Thyroid gland (tissue), 4 donors: ENCODE measurements at regions not wholly inside any gene's neighbourhood (a gene's known extent, or its start where the extent isn't known, plus 50 kb on each side); places are given as distances from the start of the nearest gene placed in this dataset.

Experiments
- POLR2A ChIP-seq, 2 donors: fragments of 450-650 bp; IDR thresholded peaks; one replicate each; pipeline ENCODE4 v1.6.1; 2017; ENCODE audit warnings: antibody characterized with exemption in 2 of 2, mild to moderate bottlenecking in 2 of 2, moderate library complexity in 1 of 2
- TF ChIP-seq, protein P1 (sequence below), 6 experiments: fragments of 200-600 bp in 3 of 6; fragments of 450-650 bp in 3 of 6; sonication (generic) in 3 of 6; IDR thresholded peaks; one replicate each; pipeline ENCODE4 v1.5.1; 2016 to 2019; ENCODE audit warnings: antibody characterized with exemption in 6 of 6, mild to moderate bottlenecking in 2 of 6, inconsistent platforms in 1 of 6, moderate library complexity in 1 of 6

GRCh38 chr6:166704171-166704570 is 77.1 kb upstream of the RPS6KA2 start:
- TF ChIP-seq, protein P1, sequence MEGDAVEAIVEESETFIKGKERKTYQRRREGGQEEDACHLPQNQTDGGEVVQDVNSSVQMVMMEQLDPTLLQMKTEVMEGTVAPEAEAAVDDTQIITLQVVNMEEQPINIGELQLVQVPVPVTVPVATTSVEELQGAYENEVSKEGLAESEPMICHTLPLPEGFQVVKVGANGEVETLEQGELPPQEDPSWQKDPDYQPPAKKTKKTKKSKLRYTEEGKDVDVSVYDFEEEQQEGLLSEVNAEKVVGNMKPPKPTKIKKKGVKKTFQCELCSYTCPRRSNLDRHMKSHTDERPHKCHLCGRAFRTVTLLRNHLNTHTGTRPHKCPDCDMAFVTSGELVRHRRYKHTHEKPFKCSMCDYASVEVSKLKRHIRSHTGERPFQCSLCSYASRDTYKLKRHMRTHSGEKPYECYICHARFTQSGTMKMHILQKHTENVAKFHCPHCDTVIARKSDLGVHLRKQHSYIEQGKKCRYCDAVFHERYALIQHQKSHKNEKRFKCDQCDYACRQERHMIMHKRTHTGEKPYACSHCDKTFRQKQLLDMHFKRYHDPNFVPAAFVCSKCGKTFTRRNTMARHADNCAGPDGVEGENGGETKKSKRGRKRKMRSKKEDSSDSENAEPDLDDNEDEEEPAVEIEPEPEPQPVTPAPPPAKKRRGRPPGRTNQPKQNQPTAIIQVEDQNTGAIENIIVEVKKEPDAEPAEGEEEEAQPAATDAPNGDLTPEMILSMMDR (IDR thresholded peaks at IDR 0.05), result no peak
- no peak for TF ChIP-seq POLR2A (IDR thresholded peaks at IDR 0.05)
